MM.1S (cell line): ENCODE measurements at regions not wholly inside any gene's neighbourhood (a gene's known extent, or its start where the extent isn't known, plus 50 kb on each side); places are given as distances from the start of the nearest gene placed in this dataset.

ENCODE experiments used
- CTCF ChIP-seq: fragments of 300-600 bp; sonication (generic); IDR thresholded peaks from 2 replicates; pipeline ENCODE4 v1.5.1; 2016; ENCODE audit warnings: antibody characterized with exemption, low read length, mixed read lengths
- EZH2 ChIP-seq: fragments of 300-600 bp; sonication (generic); optimal IDR thresholded peaks from 2 replicates; pipeline ENCODE3; 2017; ENCODE audit warnings: low read depth, mild to moderate bottlenecking, antibody characterized with exemption, low read length, mixed read lengths

GRCh38 chr1:173297798-173298391 is 90.8 kb upstream of the TNFSF4 start:
- TF ChIP-seq CTCF: no peak
- no peak for TF ChIP-seq EZH2
